Panc1 (cell line): ENCODE measurements at regions not wholly inside any gene's neighbourhood (a gene's known extent, or its start where the extent isn't known, plus 50 kb on each side); places are given as distances from the start of the nearest gene placed in this dataset.

Experiments
- ATAC-seq: fragments of 200-7000 bp; cut with Tn5 transposase; 2 replicates; pipeline ENCODE4 v1.9.1; 2020; ENCODE audit warnings: mild to moderate bottlenecking, moderate library complexity
- BruUV-seq: library from RNA; stranded (reverse); fragments of 400-500 nt; replicated peaks from 2 replicates; lab custom pipeline; 2021; lab: Mats Ljungman, UMichigan
- CTCF ChIA-PET: fragments of 300-600 bp; sonication (Branson Sonifier 250); formaldehyde crosslinking; loops from one replicate; lab custom pipeline; 2022; ENCODE audit warnings: antibody characterized with exemption; lab: Charles Lee
- POLR2A ChIA-PET: fragments of 300-600 bp; sonication (Branson Sonifier 250); formaldehyde crosslinking; loops from one replicate; lab custom pipeline; 2022; ENCODE audit warnings: antibody characterized with exemption; lab: Charles Lee
- DNase-seq: peaks from one replicate; pipeline ENCODE4 v3.0.0-alpha.2; 2010; ENCODE audit warnings: low read depth, low spot score
- H3K27ac ChIP-seq: 2 replicates; pipeline ENCODE4 v1.5.1; 2011; ENCODE audit warnings: mild to moderate bottlenecking, low read length, inconsistent platforms
- H3K27me3 ChIP-seq: fragments of 200-500 bp; sonication (Bioruptor generic); 2 replicates; pipeline ENCODE4 v1.6.0; 2014; ENCODE audit warnings: low read length, inconsistent platforms; ENCODE audit not compliant: control insufficient read depth, insufficient read depth
- H3K36me3 ChIP-seq: fragments of 200-500 bp; sonication (Bioruptor generic); 2 replicates; pipeline ENCODE4 v1.5.1; 2014; ENCODE audit warnings: inconsistent platforms, mild to moderate bottlenecking, low read length, moderate library complexity; ENCODE audit not compliant: control insufficient read depth, insufficient read depth
- H3K4me1 ChIP-seq: 2 replicates; pipeline ENCODE4 v1.5.1; 2011; ENCODE audit warnings: inconsistent platforms, mild to moderate bottlenecking, low read length, moderate library complexity; ENCODE audit not compliant: control insufficient read depth, insufficient read depth
- H3K4me3 ChIP-seq, 2 experiments: 2 replicates each; pipeline ENCODE4 v1.5.1; 2011 to 2012; ENCODE audit warnings: low read depth in 2 of 2, low read length in 2 of 2, mild to moderate bottlenecking in 2 of 2, inconsistent platforms in 1 of 2, moderate library complexity in 1 of 2
- H3K9me3 ChIP-seq: fragments of 200-500 bp; sonication (Bioruptor generic); 2 replicates; pipeline ENCODE4 v1.5.1; 2014; ENCODE audit warnings: low read depth, mild to moderate bottlenecking, inconsistent platforms, low read length, moderate library complexity; ENCODE audit not compliant: control insufficient read depth, insufficient read depth
- POLR2AphosphoS5 ChIP-seq: IDR thresholded peaks from 2 replicates; pipeline ENCODE4 v1.6.1; 2012; ENCODE audit warnings: mild to moderate bottlenecking, low read depth, low read length, moderate library complexity
- REST ChIP-seq, 2 experiments: IDR thresholded peaks; 2 replicates each; pipeline ENCODE4 v1.6.1; 2011 to 2012; ENCODE audit warnings: low read depth in 2 of 2, control low read depth in 1 of 2, low read length in 1 of 2, mild to moderate bottlenecking in 1 of 2, moderate library complexity in 1 of 2; ENCODE audit not compliant: insufficient read depth in 1 of 2
- SIN3A ChIP-seq: IDR thresholded peaks from 2 replicates; pipeline ENCODE4 v1.6.1; 2012; ENCODE audit warnings: low read depth, mild to moderate bottlenecking, low read length, moderate library complexity, borderline replicate concordance; ENCODE audit not compliant: insufficient read depth
- TCF7L2 ChIP-seq: IDR thresholded peaks from 2 replicates; pipeline ENCODE4 v1.6.1; 2011; ENCODE audit warnings: mild to moderate bottlenecking, low read depth, low read length, inconsistent platforms
- in situ Hi-C: cut with HindIII; loops from 2 replicates; pipeline ENCODE4 v1.10.0; 2016; ENCODE audit warnings: low sequenced_read_pairs, low pct_unique_long_range_greater_than_20kb
- intact Hi-C: fragments of 100-400 bp; cut with micrococcal nuclease; formaldehyde crosslinking; loops from one replicate; pipeline ENCODE4 v1.10.0; 2022; ENCODE audit not compliant: unreplicated experiment
- TF ChIP-seq, protein P1 (sequence below): fragments of 450-650 bp; IDR thresholded peaks from 2 replicates; pipeline ENCODE4 v1.5.1; 2017; ENCODE audit warnings: mild to moderate bottlenecking

GRCh38 chr3:154584974-154585373, 155.0 kb upstream of the GPR149 start:
- no peak for TF ChIP-seq TCF7L2
- TF ChIP-seq, protein P1, sequence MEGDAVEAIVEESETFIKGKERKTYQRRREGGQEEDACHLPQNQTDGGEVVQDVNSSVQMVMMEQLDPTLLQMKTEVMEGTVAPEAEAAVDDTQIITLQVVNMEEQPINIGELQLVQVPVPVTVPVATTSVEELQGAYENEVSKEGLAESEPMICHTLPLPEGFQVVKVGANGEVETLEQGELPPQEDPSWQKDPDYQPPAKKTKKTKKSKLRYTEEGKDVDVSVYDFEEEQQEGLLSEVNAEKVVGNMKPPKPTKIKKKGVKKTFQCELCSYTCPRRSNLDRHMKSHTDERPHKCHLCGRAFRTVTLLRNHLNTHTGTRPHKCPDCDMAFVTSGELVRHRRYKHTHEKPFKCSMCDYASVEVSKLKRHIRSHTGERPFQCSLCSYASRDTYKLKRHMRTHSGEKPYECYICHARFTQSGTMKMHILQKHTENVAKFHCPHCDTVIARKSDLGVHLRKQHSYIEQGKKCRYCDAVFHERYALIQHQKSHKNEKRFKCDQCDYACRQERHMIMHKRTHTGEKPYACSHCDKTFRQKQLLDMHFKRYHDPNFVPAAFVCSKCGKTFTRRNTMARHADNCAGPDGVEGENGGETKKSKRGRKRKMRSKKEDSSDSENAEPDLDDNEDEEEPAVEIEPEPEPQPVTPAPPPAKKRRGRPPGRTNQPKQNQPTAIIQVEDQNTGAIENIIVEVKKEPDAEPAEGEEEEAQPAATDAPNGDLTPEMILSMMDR, result no peak
- TF ChIP-seq REST (IDR thresholded peaks at IDR 0.05; ENCODE audit: insufficient read depth in 1 of 2, low read depth in 2 of 2, low read length in 1 of 2), result no peak
- no peak for TF ChIP-seq POLR2AphosphoS5
- TF ChIP-seq SIN3A, result no peak
- CTCF ChIA-PET, result no interaction called here
- Histone ChIP-seq H3K4me1 (no peaks in the 10 kb centered on the region), H3K36me3 (no peaks in the 10 kb centered on the region), H3K27me3 (no peaks in the 10 kb centered on the region), H3K9me3 (no peaks in the 10 kb centered on the region), H3K27ac (no peak overlapping the region), H3K4me3 (no peak overlapping the region)
- DNase-seq (no peak), ATAC-seq (no peak)
- POLR2A ChIA-PET, result no interaction called here
- in situ Hi-C loops (no loop called here), intact Hi-C loops (no loop called here)
- no TSS peak for BruUV-seq

DNA sequence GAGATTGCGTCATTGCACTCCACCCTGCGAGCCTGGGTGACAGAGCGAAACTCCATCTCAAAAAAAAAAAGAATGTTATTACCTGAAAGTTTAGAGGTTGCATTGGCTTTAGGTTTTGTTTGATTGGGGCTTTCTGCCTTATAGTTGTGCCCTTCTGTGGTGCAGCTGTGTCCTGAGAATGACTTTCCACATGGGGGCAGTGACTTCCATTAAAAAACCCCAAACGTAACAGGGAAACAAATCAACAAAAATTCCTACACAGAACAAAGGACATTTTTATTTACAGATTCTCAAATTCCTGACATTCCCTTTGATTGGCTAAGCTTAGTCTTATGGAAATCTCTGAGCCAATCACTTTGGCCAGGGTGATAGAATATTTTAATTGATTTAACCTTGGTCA, 154.1 kb upstream of the GPR149 start:
- ATAC-seq, result no peak
- BruUV-seq, result no TSS peak
- no peaks in the 10 kb centered on the region for H3K36me3 ChIP-seq
- no peak for TF ChIP-seq SIN3A
- no peak for TF ChIP-seq POLR2AphosphoS5
- no peak for TF ChIP-seq REST (IDR thresholded peaks at IDR 0.05; ENCODE audit: insufficient read depth in 1 of 2, low read depth in 2 of 2, low read length in 1 of 2)
- CTCF ChIA-PET, result no interaction called here
- in situ Hi-C loops (no loop called here), intact Hi-C loops (no loop called here)
- POLR2A ChIA-PET, result no interaction called here
- H3K27me3 ChIP-seq, result no peaks in the 10 kb centered on the region
- H3K9me3 ChIP-seq, result no peaks in the 10 kb centered on the region
- H3K4me3 ChIP-seq, result no peak overlapping the region
- H3K27ac ChIP-seq, result no peak overlapping the region
- DNase-seq, result no peak
- H3K4me1 ChIP-seq, result no peaks in the 10 kb centered on the region
